ENCODE measurements at regions not wholly inside any gene's neighbourhood (a gene's known extent, or its start where the extent isn't known, plus 50 kb on each side); places are given as distances from the start of the nearest gene placed in this dataset.

DNA sequence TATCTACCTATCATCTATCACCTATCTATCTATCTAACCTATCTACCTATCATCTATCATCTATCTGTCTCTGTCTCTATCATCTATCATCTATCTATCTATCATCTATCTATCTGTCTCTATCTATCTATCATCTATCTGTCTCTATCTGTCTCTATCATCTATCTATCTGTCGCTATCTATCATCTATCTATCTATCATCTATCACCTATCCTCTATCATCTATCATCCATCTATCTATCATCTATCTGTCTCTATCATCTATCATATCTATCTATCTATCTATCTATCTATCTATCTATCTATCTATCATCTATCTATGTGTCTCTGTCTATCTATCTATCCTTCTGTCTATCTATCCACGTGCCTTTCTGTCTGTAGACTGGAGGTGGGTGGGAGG lies 59.5 kb upstream of the FAM20C start:
- no peak overlapping the region for H3K4ac ChIP-seq (replicated peaks; ENCODE audit: insufficient read length, low read depth, low read length)
- no peaks in the 10 kb centered on the region for H3K23me2 ChIP-seq (ENCODE audit: low read depth, low read length)
- H3K4me1 ChIP-seq (replicated peaks in 1 of 4; ENCODE audit: control insufficient read depth in 3 of 4, insufficient read depth in 4 of 4, low read length in 3 of 4): peaks cover 0 to 5% (median under 1%) of the 10 kb centered on the region in 4 experiments; a peak in 3 of 7 replicates
- 90% methylated on average over 2 of the region's 2 CpGs; no CpG with 5 or more reads in 1 of the 2 experiments for whole genome bisulfite sequencing, 2 experiments (ENCODE audit: extremely low coverage in 1 of 2, insufficient coverage in 1 of 2, insufficient read length in 1 of 2, insufficient replicate concordance in 2 of 2, low coverage in 1 of 2, low lambda C conversion rate in 2 of 2, missing lambda C conversion rate in 1 of 2)
- H3K36me3 ChIP-seq (ENCODE audit: control insufficient read depth in 2 of 4, insufficient read depth in 4 of 4, low read length in 3 of 4): no peaks in the 10 kb centered on the region
- CTCF ChIA-PET (ENCODE audit: partially characterized antibody): interaction anchor here (0.8 to 3.5 kb wide), 9 partner anchors 34 to 131 kb away, joined by 3 to 13 read pairs (median 4); no protein-coding TSS in a partner anchor
- FAIRE-seq: no peak
- no peak overlapping the region for H4K91ac ChIP-seq (replicated peaks; ENCODE audit: insufficient read length, low read length)
- H3K14ac ChIP-seq (ENCODE audit: insufficient read length): no peak overlapping the region
- no peaks in the 10 kb centered on the region for H4K20me1 ChIP-seq (replicated peaks in 1 of 2; ENCODE audit: control insufficient read depth in 1 of 2, insufficient read depth in 2 of 2, low read length in 2 of 2)
- no peaks in the 10 kb centered on the region for H3K79me1 ChIP-seq (ENCODE audit: low read depth, low read length)
- no peak overlapping the region for H3K23ac ChIP-seq (ENCODE audit: insufficient read length)
- H3K79me2 ChIP-seq (ENCODE audit: control insufficient read depth in 1 of 2, insufficient read depth in 2 of 2, low read length in 2 of 2): no peaks in the 10 kb centered on the region
- no peak overlapping the region for H4K8ac ChIP-seq (ENCODE audit: extremely low read depth, insufficient read depth, low read length)
- H3K4me2 ChIP-seq (ENCODE audit: insufficient read depth in 1 of 2, low read depth in 2 of 2, low read length in 2 of 2): no peak overlapping the region
- no peak overlapping the region for H2BK20ac ChIP-seq (ENCODE audit: low read length)
- DNase-seq (ENCODE audit: low read depth in 1 of 2, low spot score in 2 of 2): no peak
- no peak overlapping the region for H2BK15ac ChIP-seq (ENCODE audit: low read length)
- no peak overlapping the region for H2BK12ac ChIP-seq (ENCODE audit: low read depth, low read length)
- H3K27ac ChIP-seq (ENCODE audit: low read depth, low read length): no peak overlapping the region
- H2AFZ ChIP-seq (ENCODE audit: low read length): no peak overlapping the region
- no peak overlapping the region for H2AK5ac ChIP-seq (ENCODE audit: low read depth, low read length)
- no peak overlapping the region for H3K4me3 ChIP-seq (ENCODE audit: extremely low read depth in 1 of 4, insufficient read depth in 2 of 4, low read depth in 3 of 4, low read length in 4 of 4)
- no peak overlapping the region for H3K56ac ChIP-seq (replicated peaks; ENCODE audit: insufficient read length, low read depth, low read length)
- H2BK120ac ChIP-seq (replicated peaks; ENCODE audit: low read depth, low read length): no peak overlapping the region
- no peak overlapping the region for H3K18ac ChIP-seq (ENCODE audit: extremely low read depth, low read length)
- POLR2A ChIA-PET (ENCODE audit: partially characterized antibody): interaction anchor here (0.7 to 1.7 kb wide), 4 partner anchors 9 to 73 kb away, joined by 3 to 7 read pairs (median 3); no protein-coding TSS in a partner anchor
- H2BK5ac ChIP-seq (ENCODE audit: low read depth, low read length): no peak overlapping the region
- H3K27me3 ChIP-seq (replicated peaks in 1 of 4; ENCODE audit: control insufficient read depth in 3 of 4, extremely low read depth in 1 of 4, insufficient read depth in 3 of 4, low read length in 3 of 4): no peaks in the 10 kb centered on the region
- H3K9ac ChIP-seq (replicated peaks in 1 of 4; ENCODE audit: extremely low read depth in 1 of 4, low read depth in 3 of 4, low read length in 3 of 4): no peak overlapping the region
- no peaks in the 10 kb centered on the region for H3K9me3 ChIP-seq (ENCODE audit: insufficient read depth in 2 of 2, low read depth in 1 of 2, low read length in 1 of 2)
- H4K5ac ChIP-seq (ENCODE audit: insufficient read length, low read depth, low read length): no peak overlapping the region
- TF ChIP-seq CBX5 (IDR thresholded peaks at IDR 0.05; ENCODE audit: low read depth, low read length): no peak
- TF ChIP-seq RXRA (IDR thresholded peaks at IDR 0.05; ENCODE audit: insufficient read depth, low read depth, low read length): no peak
- TF ChIP-seq, protein P1, sequence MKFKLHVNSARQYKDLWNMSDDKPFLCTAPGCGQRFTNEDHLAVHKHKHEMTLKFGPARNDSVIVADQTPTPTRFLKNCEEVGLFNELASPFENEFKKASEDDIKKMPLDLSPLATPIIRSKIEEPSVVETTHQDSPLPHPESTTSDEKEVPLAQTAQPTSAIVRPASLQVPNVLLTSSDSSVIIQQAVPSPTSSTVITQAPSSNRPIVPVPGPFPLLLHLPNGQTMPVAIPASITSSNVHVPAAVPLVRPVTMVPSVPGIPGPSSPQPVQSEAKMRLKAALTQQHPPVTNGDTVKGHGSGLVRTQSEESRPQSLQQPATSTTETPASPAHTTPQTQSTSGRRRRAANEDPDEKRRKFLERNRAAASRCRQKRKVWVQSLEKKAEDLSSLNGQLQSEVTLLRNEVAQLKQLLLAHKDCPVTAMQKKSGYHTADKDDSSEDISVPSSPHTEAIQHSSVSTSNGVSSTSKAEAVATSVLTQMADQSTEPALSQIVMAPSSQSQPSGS (IDR thresholded peaks at IDR 0.05; ENCODE audit: low read length): no peak
- TF ChIP-seq BRCA1 (IDR thresholded peaks at IDR 0.05; ENCODE audit: low read depth, low read length): no peak
- no peak for TF ChIP-seq EGR1 (IDR thresholded peaks at IDR 0.05; ENCODE audit: borderline replicate concordance, low read depth, low read length)
- TF ChIP-seq, protein P2, sequence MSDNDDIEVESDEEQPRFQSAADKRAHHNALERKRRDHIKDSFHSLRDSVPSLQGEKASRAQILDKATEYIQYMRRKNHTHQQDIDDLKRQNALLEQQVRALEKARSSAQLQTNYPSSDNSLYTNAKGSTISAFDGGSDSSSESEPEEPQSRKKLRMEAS (IDR thresholded peaks at IDR 0.05): no peak
- no peak for TF ChIP-seq SRF (IDR thresholded peaks at IDR 0.05; ENCODE audit: low read depth, low read length)
- no peak for TF ChIP-seq RFX5 (IDR thresholded peaks at IDR 0.05; ENCODE audit: borderline replicate concordance, low read depth, low read length)
- TF ChIP-seq YY1 (IDR thresholded peaks at IDR 0.05; ENCODE audit: low read depth, low read length): no peak
- no peak for TF ChIP-seq SIX5 (IDR thresholded peaks at IDR 0.05; ENCODE audit: low read depth, low read length)
- no peak for TF ChIP-seq TCF12 (IDR thresholded peaks at IDR 0.05; ENCODE audit: low read depth, low read length)
- TF ChIP-seq ASH2L (IDR thresholded peaks at IDR 0.05; ENCODE audit: low read length): no peak
- no peak for TF ChIP-seq TAF7 (optimal IDR thresholded peaks at IDR 0.05; ENCODE audit: borderline replicate concordance, low read depth, low read length)
- TF ChIP-seq SP2 (IDR thresholded peaks at IDR 0.05; ENCODE audit: low read length): no peak

Data from H1 (cell line).